B cell (primary cell): ENCODE measurements at regions not wholly inside any gene's neighbourhood (a gene's known extent, or its start where the extent isn't known, plus 50 kb on each side); places are given as distances from the start of the nearest gene placed in this dataset.

Experiments
- ATAC-seq: fragments of 200-7000 bp; cut with Tn5 transposase; one replicate; pipeline ENCODE4 v1.10.0; 2021; ENCODE audit warnings: low read depth, mild to moderate bottlenecking, moderate number of reproducible peaks, moderate library complexity
- CTCF ChIA-PET: fragments of 350-600 bp; sonication (Branson Sonifier 250); formaldehyde crosslinking; loops from one replicate; lab custom pipeline; 2021; ENCODE audit warnings: antibody characterized with exemption, inconsistent platforms; lab: Charles Lee
- POLR2A ChIA-PET: fragments of 350-600 bp; sonication (Branson Sonifier 250); formaldehyde crosslinking; loops from one replicate; lab custom pipeline; 2021; ENCODE audit warnings: antibody characterized with exemption; lab: Charles Lee
- DNase-seq: peaks from one replicate; pipeline ENCODE4 v3.0.0; 2013
- H2AFZ ChIP-seq: 2 replicates; pipeline ENCODE4 v1.6.1; 2012; ENCODE audit warnings: mild to moderate bottlenecking, low read depth, low read length; ENCODE audit not compliant: insufficient read depth, poor library complexity, severe bottlenecking
- H3K27ac ChIP-seq, 2 donors: 1 replicate in 1 of 2; 2 replicates in 1 of 2; pipeline ENCODE4 v1.5.1; 2012 to 2013; ENCODE audit warnings: low read length in 2 of 2, mild to moderate bottlenecking in 2 of 2, moderate library complexity in 1 of 2
- H3K27me3 ChIP-seq, 4 experiments: fragments of 200-600 bp in 1 of 4; sonication (generic) in 1 of 4; replicated peaks in 1 of 4; 1 replicate in 2 of 4; 2 replicates in 2 of 4; pipeline versions ENCODE4 v1.6.1 to v1.7.0; 2013 to 2016; ENCODE audit warnings: low read length in 3 of 4, mild to moderate bottlenecking in 2 of 4, mixed read lengths in 1 of 4, moderate library complexity in 1 of 4; ENCODE audit not compliant: insufficient read depth in 4 of 4, control insufficient read depth in 3 of 4; ENCODE audit errors: control extremely low read depth in 1 of 4
- H3K36me3 ChIP-seq, 2 experiments: replicated peaks in 1 of 2; 1 replicate in 1 of 2; 2 replicates in 1 of 2; pipeline versions ENCODE4 v1.6.1 to v1.7.1; 2013; ENCODE audit warnings: low read length in 1 of 2; ENCODE audit not compliant: insufficient read depth in 2 of 2, control insufficient read depth in 1 of 2; ENCODE audit errors: control extremely low read depth in 1 of 2, extremely low read depth in 1 of 2
- H3K4me1 ChIP-seq, 2 donors: fragments of 200-600 bp in 1 of 2; sonication (generic) in 1 of 2; 1 replicate in 1 of 2; 2 replicates in 1 of 2; pipeline versions ENCODE4 v1.5.1 to v1.6.1; 2013 to 2017; ENCODE audit warnings: low read length in 2 of 2; ENCODE audit not compliant: control insufficient read depth in 2 of 2, insufficient read depth in 2 of 2
- H3K4me2 ChIP-seq: replicated peaks from 2 replicates; pipeline ENCODE3; 2012; ENCODE audit warnings: mild to moderate bottlenecking, low read depth, low read length; ENCODE audit not compliant: poor library complexity, severe bottlenecking
- H3K4me3 ChIP-seq, 5 experiments: fragments of 200-600 bp in 1 of 5; sonication (generic) in 1 of 5; 1 replicate in 3 of 5; 2 replicates in 2 of 5; pipeline versions ENCODE4 v1.5.1 to v1.7.0; 2011 to 2016; ENCODE audit warnings: low read length in 4 of 5, mild to moderate bottlenecking in 4 of 5, low read depth in 2 of 5, control low read depth in 1 of 5, moderate library complexity in 1 of 5; ENCODE audit not compliant: insufficient read depth in 1 of 5; ENCODE audit errors: control extremely low read depth in 1 of 5, extremely low read depth in 1 of 5
- H3K79me2 ChIP-seq: fragments of 200-600 bp; sonication (generic); one replicate; pipeline ENCODE4 v1.6.0; 2016; ENCODE audit warnings: low read length; ENCODE audit not compliant: control insufficient read depth, insufficient read depth
- H3K9ac ChIP-seq: fragments of 200-600 bp; sonication (generic); 2 replicates; pipeline ENCODE4 v1.6.1; 2017; ENCODE audit warnings: mild to moderate bottlenecking, low read length, moderate library complexity
- H3K9me3 ChIP-seq, 3 donors: one replicate each; pipeline versions ENCODE4 v1.6.1 to v1.7.1; 2013; ENCODE audit warnings: low read length in 2 of 3; ENCODE audit not compliant: control insufficient read depth in 2 of 3, insufficient read depth in 1 of 3; ENCODE audit errors: control extremely low read depth in 1 of 3
- H4K20me1 ChIP-seq: 2 replicates; pipeline ENCODE4 v1.6.0; 2012; ENCODE audit warnings: mild to moderate bottlenecking, low read length; ENCODE audit not compliant: insufficient read depth, control insufficient read depth, poor library complexity, severe bottlenecking
- H3K27ac Mint-ChIP-seq: one replicate; pipeline ENCODE4 v1.8.0; 2021; ENCODE audit warnings: mixed read lengths
- H3K27me3 Mint-ChIP-seq: one replicate; pipeline ENCODE4 v1.8.0; 2021; ENCODE audit warnings: mixed read lengths
- H3K4me1 Mint-ChIP-seq: one replicate; pipeline ENCODE4 v1.8.0; 2021; ENCODE audit warnings: mixed read lengths
- H3K4me3 Mint-ChIP-seq: one replicate; pipeline ENCODE4 v1.8.0; 2021; ENCODE audit warnings: mixed read lengths
- H3K9me3 Mint-ChIP-seq: one replicate; pipeline ENCODE4 v1.8.0; 2022; ENCODE audit warnings: mixed read lengths; ENCODE audit not compliant: insufficient read depth
- EZH2 ChIP-seq: IDR thresholded peaks from 2 replicates; pipeline ENCODE4 v1.6.1; 2012; ENCODE audit warnings: borderline replicate concordance, low read depth, mild to moderate bottlenecking, moderate library complexity, low read length; ENCODE audit not compliant: insufficient read depth, poor library complexity, severe bottlenecking
- WGBS: methylation state at CpG from one replicate; pipeline ENCODE4 v1.1.5; 2013; ENCODE audit warnings: missing lambda C conversion rate; ENCODE audit not compliant: insufficient coverage; 5-methylcytosine and 5-hydroxymethylcytosine counted together
- intact Hi-C: fragments of 100-400 bp; cut with micrococcal nuclease; formaldehyde crosslinking; loops from one replicate; pipeline ENCODE4 v1.10.0; 2022
- TF ChIP-seq, protein P1 (sequence below): fragments of 200-600 bp; IDR thresholded peaks from one replicate; pipeline ENCODE4 v1.8.0; 2022; ENCODE audit warnings: antibody characterized with exemption, mild to moderate bottlenecking

DNA sequence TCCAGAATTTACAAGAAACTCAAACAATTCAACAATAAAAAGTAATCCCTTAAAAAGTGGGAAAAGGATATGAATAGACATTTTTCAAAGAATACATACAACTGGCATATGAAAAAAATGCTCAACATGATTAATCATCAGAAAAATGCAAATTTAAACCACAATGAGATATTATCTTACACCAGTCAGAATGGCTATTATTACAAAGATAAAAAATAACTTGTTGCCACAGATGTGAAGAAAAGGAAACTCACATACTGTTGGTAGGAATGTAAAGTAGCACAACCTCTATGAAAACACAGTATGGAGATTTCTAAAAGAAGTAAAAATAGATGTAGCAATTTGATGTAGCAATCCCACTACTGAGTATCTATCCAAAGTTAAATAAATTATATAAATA is 65.1 kb upstream of the DIAPH2 start:
- DNase-seq (no peak), ATAC-seq (no peak)
- H3K4me1 ChIP-seq, result no peaks in the 10 kb centered on the region
- Mint-ChIP-seq H3K27ac (no peak overlapping the region), H3K4me3 (no peak overlapping the region), H3K27me3 (peaks cover 5% of the 10 kb centered on the region), H3K4me1 (no peaks in the 10 kb centered on the region), H3K9me3 (peaks cover 4% of the 10 kb centered on the region)
- H3K4me2 ChIP-seq, result no peak overlapping the region
- no peak overlapping the region for H2AFZ ChIP-seq
- CTCF ChIA-PET, result no interaction called here
- no peak overlapping the region for H3K9ac ChIP-seq
- H4K20me1 ChIP-seq, result no peaks in the 10 kb centered on the region
- no peak overlapping the region for H3K4me3 ChIP-seq
- intact Hi-C loops, result no loop called here
- POLR2A ChIA-PET, result no interaction called here
- no peaks in the 10 kb centered on the region for H3K36me3 ChIP-seq
- H3K27me3 ChIP-seq, result no peaks in the 10 kb centered on the region
- H3K79me2 ChIP-seq, result no peaks in the 10 kb centered on the region
- TF ChIP-seq EZH2, result no peak
- TF ChIP-seq, protein P1, sequence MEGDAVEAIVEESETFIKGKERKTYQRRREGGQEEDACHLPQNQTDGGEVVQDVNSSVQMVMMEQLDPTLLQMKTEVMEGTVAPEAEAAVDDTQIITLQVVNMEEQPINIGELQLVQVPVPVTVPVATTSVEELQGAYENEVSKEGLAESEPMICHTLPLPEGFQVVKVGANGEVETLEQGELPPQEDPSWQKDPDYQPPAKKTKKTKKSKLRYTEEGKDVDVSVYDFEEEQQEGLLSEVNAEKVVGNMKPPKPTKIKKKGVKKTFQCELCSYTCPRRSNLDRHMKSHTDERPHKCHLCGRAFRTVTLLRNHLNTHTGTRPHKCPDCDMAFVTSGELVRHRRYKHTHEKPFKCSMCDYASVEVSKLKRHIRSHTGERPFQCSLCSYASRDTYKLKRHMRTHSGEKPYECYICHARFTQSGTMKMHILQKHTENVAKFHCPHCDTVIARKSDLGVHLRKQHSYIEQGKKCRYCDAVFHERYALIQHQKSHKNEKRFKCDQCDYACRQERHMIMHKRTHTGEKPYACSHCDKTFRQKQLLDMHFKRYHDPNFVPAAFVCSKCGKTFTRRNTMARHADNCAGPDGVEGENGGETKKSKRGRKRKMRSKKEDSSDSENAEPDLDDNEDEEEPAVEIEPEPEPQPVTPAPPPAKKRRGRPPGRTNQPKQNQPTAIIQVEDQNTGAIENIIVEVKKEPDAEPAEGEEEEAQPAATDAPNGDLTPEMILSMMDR, result no peak
- no peaks in the 10 kb centered on the region for H3K9me3 ChIP-seq
- H3K27ac ChIP-seq, result no peak overlapping the region

DNA sequence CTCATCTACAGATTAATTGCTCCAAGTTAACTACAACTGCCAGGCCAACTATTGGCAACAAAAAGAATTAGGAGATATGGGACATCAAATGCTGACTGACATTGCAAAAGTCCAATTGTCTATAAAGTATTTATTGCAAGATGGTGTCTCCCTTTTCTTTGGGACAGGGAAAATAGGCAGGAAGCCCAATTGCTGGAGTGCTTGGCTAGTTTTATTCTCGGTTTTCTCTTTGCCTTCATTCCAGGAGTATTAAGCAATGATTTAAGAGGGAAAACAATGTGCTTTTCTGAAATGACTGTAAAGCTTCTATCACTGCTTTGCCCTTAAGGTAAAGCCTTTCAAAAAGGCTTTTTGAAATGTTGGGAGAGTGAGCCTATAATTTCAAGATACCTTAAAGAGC is 62.8 kb upstream of the DIAPH2 start:
- H4K20me1 ChIP-seq, result no peaks in the 10 kb centered on the region
- no peaks in the 10 kb centered on the region for H3K36me3 ChIP-seq
- WGBS, result no CpG with 5 or more reads among the region's 1 CpG
- DNase-seq (no peak), ATAC-seq (no peak)
- intact Hi-C loops, result no loop called here
- H3K4me3 Mint-ChIP-seq, result no peak overlapping the region
- H3K79me2 ChIP-seq, result no peaks in the 10 kb centered on the region
- ChIA-PET CTCF (no interaction called here), POLR2A (no interaction called here)
- H3K27ac ChIP-seq, result no peak overlapping the region
- no peak overlapping the region for H3K4me2 ChIP-seq
- H3K4me3 ChIP-seq, result no peak overlapping the region
- H2AFZ ChIP-seq, result no peak overlapping the region
- no peaks in the 10 kb centered on the region for H3K4me1 ChIP-seq
- TF ChIP-seq EZH2, result no peak
- TF ChIP-seq, protein P1, result no peak
- peaks cover 5% of the 10 kb centered on the region for H3K27me3 Mint-ChIP-seq
- H3K27me3 ChIP-seq, result no peaks in the 10 kb centered on the region
- H3K27ac Mint-ChIP-seq, result no peak overlapping the region
- H3K4me1 Mint-ChIP-seq, result no peaks in the 10 kb centered on the region
- H3K9me3 ChIP-seq, result no peaks in the 10 kb centered on the region
- H3K9me3 Mint-ChIP-seq, result peaks cover 4% of the 10 kb centered on the region
- no peak overlapping the region for H3K9ac ChIP-seq
